ENCODE measurements at regions not wholly inside any gene's neighbourhood (a gene's known extent, or its start where the extent isn't known, plus 50 kb on each side); places are given as distances from the start of the nearest gene placed in this dataset.
"Not testable (repeated sequence)": the region's sequence is repeated elsewhere in the genome, so short reads cannot be mapped to it uniquely, and the experiment has no call there.

GRCh38 chr6:114886670-114887436 is 544.0 kb upstream of the HS3ST5 start:
- ATAC-seq: no peak

- no peak for ATAC-seq
Measured at GRCh38 chr6:114879693-114880092, 536.9 kb upstream of the HS3ST5 start.

GRCh38 chr6:114878091-114878490 is 535.3 kb upstream of the HS3ST5 start:
- ATAC-seq: no peak

GRCh38 chr6:114874410-114874809 is 531.6 kb upstream of the HS3ST5 start:
- ATAC-seq: no peak

GRCh38 chr6:114865506-114865905 is 522.7 kb upstream of the HS3ST5 start:
- not testable (repeated sequence) for ATAC-seq

GRCh38 chr6:114863610-114864009 is 520.8 kb upstream of the HS3ST5 start:
- no peak for ATAC-seq

GRCh38 chr6:114862819-114863218 is 520.0 kb upstream of the HS3ST5 start:
- no peak for ATAC-seq

GRCh38 chr6:114862064-114862463 is 519.2 kb upstream of the HS3ST5 start:
- no peak for ATAC-seq

GRCh38 chr6:114844359-114844758 is 501.5 kb upstream of the HS3ST5 start:
- ATAC-seq: no peak

- ATAC-seq: no peak
Measured at GRCh38 chr6:114839019-114839418, 496.2 kb upstream of the HS3ST5 start.

- no peak for ATAC-seq
Measured at GRCh38 chr6:114833211-114833610, 490.4 kb upstream of the HS3ST5 start.

- no peak for ATAC-seq
Measured at GRCh38 chr6:114830515-114830914, 487.7 kb upstream of the HS3ST5 start.

- no peak for ATAC-seq
Measured at GRCh38 chr6:114827135-114827534, 484.3 kb upstream of the HS3ST5 start.

GRCh38 chr6:114824409-114824808 is 481.6 kb upstream of the HS3ST5 start:
- no peak for ATAC-seq

GRCh38 chr6:114816678-114817077 is 473.9 kb upstream of the HS3ST5 start:
- ATAC-seq: no peak

GRCh38 chr6:114810468-114810867 is 467.6 kb upstream of the HS3ST5 start:
- ATAC-seq: no peak

GRCh38 chr6:114805426-114805825 is 462.6 kb upstream of the HS3ST5 start:
- not testable (repeated sequence) for ATAC-seq

- no peak for ATAC-seq
Measured at GRCh38 chr6:114796576-114796975, 453.8 kb upstream of the HS3ST5 start.

GRCh38 chr6:114793428-114793827 is 450.6 kb upstream of the HS3ST5 start:
- no peak for ATAC-seq

GRCh38 chr6:114785235-114786127 is 442.7 kb upstream of the HS3ST5 start:
- peak; percentile 77 for ATAC-seq

- no peak for ATAC-seq
Measured at GRCh38 chr6:114783783-114784182, 441.0 kb upstream of the HS3ST5 start.

GRCh38 chr6:114783083-114783482 is 440.3 kb upstream of the HS3ST5 start:
- ATAC-seq: no peak

GRCh38 chr6:114764866-114765265 is 422.0 kb upstream of the HS3ST5 start:
- ATAC-seq: no peak

GRCh38 chr6:114762145-114762544 is 419.3 kb upstream of the HS3ST5 start:
- ATAC-seq: no peak

Measured in esophagus mucosa (tissue), 1 donor.